HTR-8/SVneo (cell line): ENCODE measurements at regions not wholly inside any gene's neighbourhood (a gene's known extent, or its start where the extent isn't known, plus 50 kb on each side); places are given as distances from the start of the nearest gene placed in this dataset.
"Not testable (repeated sequence)": the region's sequence is repeated elsewhere in the genome, so short reads cannot be mapped to it uniquely, and the experiment has no call there.

Source experiments
- DNase-seq: peaks from one replicate; pipeline ENCODE4 v3.0.0; 2011; ENCODE audit warnings: low spot score, mixed read lengths; ENCODE audit not compliant: insufficient read length
- FAIRE-seq: peaks from 2 replicates; lab custom pipeline; 2011; peaks lifted over from hg19 to GRCh38; lab: Jason Lieb, UNC

GRCh38 chr10:108544500-108545120, 1378.7 kb downstream of the XPNPEP1 start:
- FAIRE-seq, result no peak

GRCh38 chr10:108533551-108533950, 1369.0 kb upstream of the SORCS1 start:
- not testable (repeated sequence) for DNase-seq, FAIRE-seq

More at GRCh38 chr10:108544500-108545120, 1378.7 kb downstream of the XPNPEP1 start:
- DNase-seq, result peak; percentile 2

- no peak for FAIRE-seq
- no peak for DNase-seq
Observed at GRCh38 chr10:108523016-108523800, 1358.7 kb upstream of the SORCS1 start.

GRCh38 chr10:108521827-108522492, 1357.5 kb upstream of the SORCS1 start:
- FAIRE-seq (no peak), DNase-seq (no peak)

- DNase-seq (no peak), FAIRE-seq (no peak)
Observed at GRCh38 chr10:108515821-108516220, 1351.3 kb upstream of the SORCS1 start.

- no peak for DNase-seq
- FAIRE-seq, result no peak
Observed at GRCh38 chr10:108500396-108500795, 1335.9 kb upstream of the SORCS1 start.

GRCh38 chr10:108496106-108496505, 1331.6 kb upstream of the SORCS1 start:
- FAIRE-seq (no peak), DNase-seq (no peak)

- FAIRE-seq (no peak), DNase-seq (no peak)
Observed at GRCh38 chr10:108490944-108491343, 1326.4 kb upstream of the SORCS1 start.

- DNase-seq (no peak), FAIRE-seq (no peak)
Observed at GRCh38 chr10:108471420-108471819, 1306.9 kb upstream of the SORCS1 start.

GRCh38 chr10:108469940-108470339, 1305.4 kb upstream of the SORCS1 start:
- no peak for DNase-seq
- FAIRE-seq, result no peak

- FAIRE-seq (no peak), DNase-seq (no peak)
Observed at GRCh38 chr10:108465871-108466641, 1301.5 kb upstream of the SORCS1 start.

GRCh38 chr10:108462005-108462404, 1297.5 kb upstream of the SORCS1 start:
- DNase-seq (no peak), FAIRE-seq (no peak)

GRCh38 chr10:108454793-108455192, 1290.3 kb upstream of the SORCS1 start:
- no peak for DNase-seq
- no peak for FAIRE-seq

GRCh38 chr10:108454224-108454623, 1289.7 kb upstream of the SORCS1 start:
- no peak for DNase-seq
- no peak for FAIRE-seq

- FAIRE-seq (no peak), DNase-seq (no peak)
Observed at GRCh38 chr10:108453166-108453565, 1288.7 kb upstream of the SORCS1 start.

- FAIRE-seq, result no peak
Observed at GRCh38 chr10:108452533-108452932, 1288.0 kb upstream of the SORCS1 start.

GRCh38 chr10:108450280-108450679, 1285.8 kb upstream of the SORCS1 start:
- DNase-seq, result no peak
- FAIRE-seq, result no peak

More at GRCh38 chr10:108452533-108452932, 1288.0 kb upstream of the SORCS1 start:
- DNase-seq, result no peak

GRCh38 chr10:108445746-108446145, 1281.2 kb upstream of the SORCS1 start:
- DNase-seq, result no peak
- no peak for FAIRE-seq

- FAIRE-seq (no peak), DNase-seq (no peak)
Observed at GRCh38 chr10:108443636-108444035, 1279.1 kb upstream of the SORCS1 start.

- FAIRE-seq, result no peak
- DNase-seq, result no peak
Observed at GRCh38 chr10:108439397-108439796, 1274.9 kb upstream of the SORCS1 start.
